Renal cortical epithelial cell (primary cell): ENCODE measurements at regions not wholly inside any gene's neighbourhood (a gene's known extent, or its start where the extent isn't known, plus 50 kb on each side); places are given as distances from the start of the nearest gene placed in this dataset.
"Not testable (repeated sequence)": the region's sequence is repeated elsewhere in the genome, so short reads cannot be mapped to it uniquely, and the experiment has no call there.

Source experiments
- DNase-seq: peaks from one replicate; pipeline ENCODE4 v3.0.0-alpha.2; 2011; ENCODE audit warnings: low read depth

GRCh38 chr5:44048276-44048984 is 340.8 kb downstream of the FGF10 start:
- no peak for DNase-seq

- DNase-seq: no peak
Measured at GRCh38 chr5:44046619-44047364, 342.4 kb downstream of the FGF10 start.

GRCh38 chr5:44044549-44044948 is 344.7 kb downstream of the FGF10 start:
- not testable (repeated sequence) for DNase-seq

GRCh38 chr5:44028226-44028625 is 361.0 kb downstream of the FGF10 start:
- no peak for DNase-seq

GRCh38 chr5:44022622-44023021 is 366.6 kb downstream of the FGF10 start:
- DNase-seq: no peak

GRCh38 chr5:44011518-44011917 is 377.7 kb downstream of the FGF10 start:
- DNase-seq: no peak

- peak; percentile 68 for DNase-seq
Measured at GRCh38 chr5:44002381-44002901, 386.8 kb downstream of the FGF10 start.

GRCh38 chr5:44001675-44002380 is 387.4 kb downstream of the FGF10 start:
- DNase-seq: no peak

- DNase-seq: no peak
Measured at GRCh38 chr5:44001236-44001635, 388.0 kb downstream of the FGF10 start.

- DNase-seq: no peak
Measured at GRCh38 chr5:43997647-43998272, 391.5 kb downstream of the FGF10 start.

- DNase-seq: no peak
Measured at GRCh38 chr5:43996221-43996620, 393.0 kb downstream of the FGF10 start.

GRCh38 chr5:43994352-43994708 is 391.4 kb downstream of the NNT start:
- DNase-seq: no peak

- DNase-seq: no peak
Measured at GRCh38 chr5:43993634-43994351, 390.8 kb downstream of the NNT start.

- no peak for DNase-seq
Measured at GRCh38 chr5:43985411-43985810, 382.4 kb downstream of the NNT start.

- DNase-seq: no peak
Measured at GRCh38 chr5:43981556-43981955, 378.6 kb downstream of the NNT start.

- DNase-seq: no peak
Measured at GRCh38 chr5:43973908-43974307, 370.9 kb downstream of the NNT start.

- no peak for DNase-seq
Measured at GRCh38 chr5:43973318-43973717, 370.3 kb downstream of the NNT start.

- DNase-seq: no peak
Measured at GRCh38 chr5:43967165-43967564, 364.2 kb downstream of the NNT start.

- no peak for DNase-seq
Measured at GRCh38 chr5:43959144-43959543, 356.2 kb downstream of the NNT start.

- DNase-seq: no peak
Measured at GRCh38 chr5:43947935-43948334, 345.0 kb downstream of the NNT start.

GRCh38 chr5:43941806-43942205 is 338.8 kb downstream of the NNT start:
- no peak for DNase-seq

GRCh38 chr5:43940562-43940961 is 337.6 kb downstream of the NNT start:
- no peak for DNase-seq
